Esophagus squamous epithelium (tissue), 4 donors: ENCODE measurements at regions not wholly inside any gene's neighbourhood (a gene's known extent, or its start where the extent isn't known, plus 50 kb on each side); places are given as distances from the start of the nearest gene placed in this dataset.

Experiments
- POLR2A ChIP-seq, 4 donors: fragments of 450-650 bp; IDR thresholded peaks; one replicate each; pipeline ENCODE4 v1.6.1; 2017; ENCODE audit warnings: antibody characterized with exemption in 4 of 4, mild to moderate bottlenecking in 4 of 4, moderate library complexity in 3 of 4
- TF ChIP-seq, protein P1 (sequence below), 6 experiments: fragments of 450-650 bp in 4 of 6; fragments of 200-600 bp in 2 of 6; sonication (generic) in 2 of 6; IDR thresholded peaks; one replicate each; pipeline ENCODE4 v1.5.1; 2016 to 2019; ENCODE audit warnings: antibody characterized with exemption in 6 of 6, mild to moderate bottlenecking in 4 of 6, moderate library complexity in 4 of 6

DNA sequence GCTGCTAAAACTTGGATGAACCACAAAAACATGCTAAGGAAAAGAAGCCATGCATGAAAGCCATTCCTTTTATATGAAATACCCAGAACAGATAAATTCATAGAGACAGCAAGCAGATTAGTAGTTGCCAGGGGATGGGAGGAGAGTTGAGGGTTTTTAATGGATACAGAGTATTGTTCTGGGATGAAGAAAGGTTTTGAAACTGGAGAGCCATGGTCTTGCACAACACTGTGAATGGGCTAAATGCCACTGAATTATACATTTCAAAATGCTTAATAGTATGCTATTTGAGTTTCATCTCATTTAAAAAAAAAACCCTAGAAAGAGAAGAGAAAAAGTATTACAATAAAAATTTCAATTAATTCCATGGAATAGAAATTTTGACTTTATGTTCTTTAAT lies 154.3 kb downstream of the GNAT3 start:
- TF ChIP-seq, protein P1, sequence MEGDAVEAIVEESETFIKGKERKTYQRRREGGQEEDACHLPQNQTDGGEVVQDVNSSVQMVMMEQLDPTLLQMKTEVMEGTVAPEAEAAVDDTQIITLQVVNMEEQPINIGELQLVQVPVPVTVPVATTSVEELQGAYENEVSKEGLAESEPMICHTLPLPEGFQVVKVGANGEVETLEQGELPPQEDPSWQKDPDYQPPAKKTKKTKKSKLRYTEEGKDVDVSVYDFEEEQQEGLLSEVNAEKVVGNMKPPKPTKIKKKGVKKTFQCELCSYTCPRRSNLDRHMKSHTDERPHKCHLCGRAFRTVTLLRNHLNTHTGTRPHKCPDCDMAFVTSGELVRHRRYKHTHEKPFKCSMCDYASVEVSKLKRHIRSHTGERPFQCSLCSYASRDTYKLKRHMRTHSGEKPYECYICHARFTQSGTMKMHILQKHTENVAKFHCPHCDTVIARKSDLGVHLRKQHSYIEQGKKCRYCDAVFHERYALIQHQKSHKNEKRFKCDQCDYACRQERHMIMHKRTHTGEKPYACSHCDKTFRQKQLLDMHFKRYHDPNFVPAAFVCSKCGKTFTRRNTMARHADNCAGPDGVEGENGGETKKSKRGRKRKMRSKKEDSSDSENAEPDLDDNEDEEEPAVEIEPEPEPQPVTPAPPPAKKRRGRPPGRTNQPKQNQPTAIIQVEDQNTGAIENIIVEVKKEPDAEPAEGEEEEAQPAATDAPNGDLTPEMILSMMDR (IDR thresholded peaks at IDR 0.05) = no peak
- TF ChIP-seq POLR2A (IDR thresholded peaks at IDR 0.05) = no peak
